ENCODE measurements at regions not wholly inside any gene's neighbourhood (a gene's known extent, or its start where the extent isn't known, plus 50 kb on each side); places are given as distances from the start of the nearest gene placed in this dataset.
"Not testable (repeated sequence)": the region's sequence is repeated elsewhere in the genome, so short reads cannot be mapped to it uniquely, and the experiment has no call there.

GRCh38 chr12:107855471-107855870, 81.0 kb downstream of the ASCL4 start:
- Histone ChIP-seq H3K4me3 (no peak overlapping the region), H3K27me3 (no peaks in the 10 kb centered on the region), H3K36me3 (no peaks in the 10 kb centered on the region), H3K27ac (no peak overlapping the region), H3K9me3 (no peaks in the 10 kb centered on the region), H3K4me1 (no peaks in the 10 kb centered on the region)
- no peak for DNase-seq
- TF ChIP-seq POLR2A (IDR thresholded peaks at IDR 0.05) (no peak), CTCF (IDR thresholded peaks at IDR 0.05) (no peak)

- no peaks in the 10 kb centered on the region for H3K36me3 ChIP-seq
- H3K27me3 ChIP-seq, result no peaks in the 10 kb centered on the region
- H3K9me3 ChIP-seq, result no peaks in the 10 kb centered on the region
- no peak for DNase-seq
- TF ChIP-seq POLR2A (IDR thresholded peaks at IDR 0.05) (no peak), CTCF (IDR thresholded peaks at IDR 0.05) (no peak)
- H3K4me3 ChIP-seq, result no peak overlapping the region
- no peaks in the 10 kb centered on the region for H3K4me1 ChIP-seq
- H3K27ac ChIP-seq, result no peak overlapping the region
Observed at GRCh38 chr12:107856096-107856495, 81.6 kb downstream of the ASCL4 start.

GRCh38 chr12:107857191-107857590, 82.7 kb downstream of the ASCL4 start:
- no peak for TF ChIP-seq CTCF (IDR thresholded peaks at IDR 0.05)
- no peak for TF ChIP-seq POLR2A (IDR thresholded peaks at IDR 0.05)
- Histone ChIP-seq H3K4me1 (no peaks in the 10 kb centered on the region), H3K9me3 (no peaks in the 10 kb centered on the region), H3K4me3 (no peak overlapping the region), H3K27me3 (no peaks in the 10 kb centered on the region), H3K27ac (no peak overlapping the region), H3K36me3 (no peaks in the 10 kb centered on the region)
- DNase-seq, result no peak

- Histone ChIP-seq H3K9me3 (no peaks in the 10 kb centered on the region), H3K27me3 (no peaks in the 10 kb centered on the region), H3K27ac (no peak overlapping the region), H3K4me1 (no peaks in the 10 kb centered on the region), H3K4me3 (no peak overlapping the region), H3K36me3 (no peaks in the 10 kb centered on the region)
- no peak for TF ChIP-seq POLR2A (IDR thresholded peaks at IDR 0.05)
- TF ChIP-seq CTCF (IDR thresholded peaks at IDR 0.05), result no peak
- DNase-seq, result no peak
Observed at GRCh38 chr12:107859367-107859766, 84.9 kb downstream of the ASCL4 start.

- Histone ChIP-seq H3K9me3 (no peaks in the 10 kb centered on the region), H3K27ac (no peak overlapping the region), H3K4me1 (no peaks in the 10 kb centered on the region), H3K27me3 (no peaks in the 10 kb centered on the region), H3K4me3 (no peak overlapping the region), H3K36me3 (no peaks in the 10 kb centered on the region)
- no peak for TF ChIP-seq CTCF (IDR thresholded peaks at IDR 0.05)
- no peak for TF ChIP-seq POLR2A (IDR thresholded peaks at IDR 0.05)
- no peak for DNase-seq
Observed at GRCh38 chr12:107864235-107864634, 89.7 kb downstream of the ASCL4 start.

GRCh38 chr12:107864727-107865126, 90.2 kb downstream of the ASCL4 start:
- not testable (repeated sequence) for H3K36me3 ChIP-seq, H3K9me3 ChIP-seq, H3K4me3 ChIP-seq, H3K4me1 ChIP-seq, H3K27me3 ChIP-seq, DNase-seq, H3K27ac ChIP-seq

All from Peyer's patch (tissue), 4 donors.